ENCODE measurements at regions not wholly inside any gene's neighbourhood (a gene's known extent, or its start where the extent isn't known, plus 50 kb on each side); places are given as distances from the start of the nearest gene placed in this dataset.
A peak's percentile ranks its signal among the peaks of the same experiment; 100 is the strongest.

GRCh38 chr9:91131433-91131839 is 230.3 kb downstream of the AUH start:
- Histone ChIP-seq H3K27ac (ENCODE audit: low read depth, low read length) (peak overlapping the region; percentile 72), H3K4me1 (ENCODE audit: insufficient read depth, low read length) (peaks cover 7% of the 10 kb centered on the region), H3K9me3 (ENCODE audit: insufficient read depth, low read depth, low read length) (no peaks in the 10 kb centered on the region), H3K27me3 (ENCODE audit: insufficient read depth, low read length) (no peaks in the 10 kb centered on the region), H3K79me2 (ENCODE audit: insufficient read depth, low read length) (no peaks in the 10 kb centered on the region), H2AFZ (ENCODE audit: low read depth, low read length) (no peak overlapping the region), H3K36me3 (ENCODE audit: insufficient read depth, low read length) (no peaks in the 10 kb centered on the region), H4K20me1 (ENCODE audit: insufficient read depth, low read length) (no peaks in the 10 kb centered on the region), H3K4me3 (ENCODE audit: insufficient read depth, low read depth, low read length) (no peak overlapping the region), H3K4me2 (ENCODE audit: low read length) (peak overlapping the region; percentile 58), H3K9ac (ENCODE audit: low read length) (peak overlapping the region; percentile 54)
- DNase-seq (ENCODE audit: low read depth): peak; percentile 98
- Mint-ChIP-seq H3K9me3 (ENCODE audit: unreplicated experiment) (peaks cover 1% of the 10 kb centered on the region), H3K4me1 (ENCODE audit: low read depth, unreplicated experiment) (peaks cover 10% of the 10 kb centered on the region), H3K27ac (ENCODE audit: unreplicated experiment) (no peak overlapping the region), H3K4me3 (ENCODE audit: unreplicated experiment) (no peak overlapping the region), H3K27me3 (ENCODE audit: low read depth, unreplicated experiment) (no peaks in the 10 kb centered on the region), H3K36me3 (ENCODE audit: low read depth, unreplicated experiment) (no peaks in the 10 kb centered on the region)
- peak; percentile 96 for FAIRE-seq
- no peak for TF ChIP-seq EZH2 (IDR thresholded peaks at IDR 0.05; ENCODE audit: insufficient read depth, low read length)
- TF ChIP-seq, protein P1, sequence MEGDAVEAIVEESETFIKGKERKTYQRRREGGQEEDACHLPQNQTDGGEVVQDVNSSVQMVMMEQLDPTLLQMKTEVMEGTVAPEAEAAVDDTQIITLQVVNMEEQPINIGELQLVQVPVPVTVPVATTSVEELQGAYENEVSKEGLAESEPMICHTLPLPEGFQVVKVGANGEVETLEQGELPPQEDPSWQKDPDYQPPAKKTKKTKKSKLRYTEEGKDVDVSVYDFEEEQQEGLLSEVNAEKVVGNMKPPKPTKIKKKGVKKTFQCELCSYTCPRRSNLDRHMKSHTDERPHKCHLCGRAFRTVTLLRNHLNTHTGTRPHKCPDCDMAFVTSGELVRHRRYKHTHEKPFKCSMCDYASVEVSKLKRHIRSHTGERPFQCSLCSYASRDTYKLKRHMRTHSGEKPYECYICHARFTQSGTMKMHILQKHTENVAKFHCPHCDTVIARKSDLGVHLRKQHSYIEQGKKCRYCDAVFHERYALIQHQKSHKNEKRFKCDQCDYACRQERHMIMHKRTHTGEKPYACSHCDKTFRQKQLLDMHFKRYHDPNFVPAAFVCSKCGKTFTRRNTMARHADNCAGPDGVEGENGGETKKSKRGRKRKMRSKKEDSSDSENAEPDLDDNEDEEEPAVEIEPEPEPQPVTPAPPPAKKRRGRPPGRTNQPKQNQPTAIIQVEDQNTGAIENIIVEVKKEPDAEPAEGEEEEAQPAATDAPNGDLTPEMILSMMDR (IDR thresholded peaks at IDR 0.05; ENCODE audit: insufficient read depth, low read depth, low read length): no peak

GRCh38 chr9:91132576-91133073 is 229.1 kb downstream of the AUH start:
- Histone ChIP-seq H3K4me1 (ENCODE audit: insufficient read depth, low read length) (peaks cover 7% of the 10 kb centered on the region), H3K27ac (ENCODE audit: low read depth, low read length) (peak overlapping the region; percentile 72), H3K79me2 (ENCODE audit: insufficient read depth, low read length) (no peaks in the 10 kb centered on the region), H3K4me2 (ENCODE audit: low read length) (no peak overlapping the region), H3K4me3 (ENCODE audit: insufficient read depth, low read depth, low read length) (no peak overlapping the region), H4K20me1 (ENCODE audit: insufficient read depth, low read length) (no peaks in the 10 kb centered on the region), H3K9me3 (ENCODE audit: insufficient read depth, low read depth, low read length) (no peaks in the 10 kb centered on the region), H3K36me3 (ENCODE audit: insufficient read depth, low read length) (no peaks in the 10 kb centered on the region), H3K9ac (ENCODE audit: low read length) (no peak overlapping the region), H2AFZ (ENCODE audit: low read depth, low read length) (no peak overlapping the region), H3K27me3 (ENCODE audit: insufficient read depth, low read length) (no peaks in the 10 kb centered on the region)
- no peak overlapping the region for H3K4me3 Mint-ChIP-seq (ENCODE audit: unreplicated experiment)
- DNase-seq (ENCODE audit: low read depth) (no peak), FAIRE-seq (no peak)
- no peaks in the 10 kb centered on the region for H3K27me3 Mint-ChIP-seq (ENCODE audit: low read depth, unreplicated experiment)
- H3K27ac Mint-ChIP-seq (ENCODE audit: unreplicated experiment): no peak overlapping the region
- TF ChIP-seq EZH2 (IDR thresholded peaks at IDR 0.05; ENCODE audit: insufficient read depth, low read length): no peak
- TF ChIP-seq, protein P1 (IDR thresholded peaks at IDR 0.05; ENCODE audit: insufficient read depth, low read depth, low read length): no peak
- peaks cover 1% of the 10 kb centered on the region for H3K9me3 Mint-ChIP-seq (ENCODE audit: unreplicated experiment)
- H3K36me3 Mint-ChIP-seq (ENCODE audit: low read depth, unreplicated experiment): no peaks in the 10 kb centered on the region
- H3K4me1 Mint-ChIP-seq (ENCODE audit: low read depth, unreplicated experiment): peaks cover 6% of the 10 kb centered on the region

GRCh38 chr9:91134608-91135007 is 227.1 kb downstream of the AUH start:
- H3K9me3 ChIP-seq (ENCODE audit: insufficient read depth, low read depth, low read length): no peaks in the 10 kb centered on the region
- H3K9ac ChIP-seq (ENCODE audit: low read length): no peak overlapping the region
- H3K27ac ChIP-seq (ENCODE audit: low read depth, low read length): no peak overlapping the region
- H3K4me3 ChIP-seq (ENCODE audit: insufficient read depth, low read depth, low read length): no peak overlapping the region
- no peak overlapping the region for H3K4me2 ChIP-seq (ENCODE audit: low read length)
- H4K20me1 ChIP-seq (ENCODE audit: insufficient read depth, low read length): no peaks in the 10 kb centered on the region
- no peaks in the 10 kb centered on the region for H3K27me3 ChIP-seq (ENCODE audit: insufficient read depth, low read length)
- Mint-ChIP-seq H3K9me3 (ENCODE audit: unreplicated experiment) (peaks cover 1% of the 10 kb centered on the region), H3K4me3 (ENCODE audit: unreplicated experiment) (no peak overlapping the region), H3K4me1 (ENCODE audit: low read depth, unreplicated experiment) (peaks cover 6% of the 10 kb centered on the region), H3K27ac (ENCODE audit: unreplicated experiment) (no peak overlapping the region), H3K27me3 (ENCODE audit: low read depth, unreplicated experiment) (no peaks in the 10 kb centered on the region), H3K36me3 (ENCODE audit: low read depth, unreplicated experiment) (no peaks in the 10 kb centered on the region)
- peaks cover 7% of the 10 kb centered on the region for H3K4me1 ChIP-seq (ENCODE audit: insufficient read depth, low read length)
- no peaks in the 10 kb centered on the region for H3K36me3 ChIP-seq (ENCODE audit: insufficient read depth, low read length)
- no peak for TF ChIP-seq EZH2 (IDR thresholded peaks at IDR 0.05; ENCODE audit: insufficient read depth, low read length)
- TF ChIP-seq, protein P1 (IDR thresholded peaks at IDR 0.05; ENCODE audit: insufficient read depth, low read depth, low read length): no peak
- no peak overlapping the region for H2AFZ ChIP-seq (ENCODE audit: low read depth, low read length)
- FAIRE-seq (no peak), DNase-seq (ENCODE audit: low read depth) (no peak)
- H3K79me2 ChIP-seq (ENCODE audit: insufficient read depth, low read length): no peaks in the 10 kb centered on the region

All from astrocyte (in vitro differentiated cells and primary cell).